Eye (tissue), 1 donor: ENCODE measurements at regions not wholly inside any gene's neighbourhood (a gene's known extent, or its start where the extent isn't known, plus 50 kb on each side); places are given as distances from the start of the nearest gene placed in this dataset.

ENCODE experiments used
- DNase-seq: peaks from one replicate; pipeline ENCODE4 v3.0.0-alpha.2; 2015

DNA sequence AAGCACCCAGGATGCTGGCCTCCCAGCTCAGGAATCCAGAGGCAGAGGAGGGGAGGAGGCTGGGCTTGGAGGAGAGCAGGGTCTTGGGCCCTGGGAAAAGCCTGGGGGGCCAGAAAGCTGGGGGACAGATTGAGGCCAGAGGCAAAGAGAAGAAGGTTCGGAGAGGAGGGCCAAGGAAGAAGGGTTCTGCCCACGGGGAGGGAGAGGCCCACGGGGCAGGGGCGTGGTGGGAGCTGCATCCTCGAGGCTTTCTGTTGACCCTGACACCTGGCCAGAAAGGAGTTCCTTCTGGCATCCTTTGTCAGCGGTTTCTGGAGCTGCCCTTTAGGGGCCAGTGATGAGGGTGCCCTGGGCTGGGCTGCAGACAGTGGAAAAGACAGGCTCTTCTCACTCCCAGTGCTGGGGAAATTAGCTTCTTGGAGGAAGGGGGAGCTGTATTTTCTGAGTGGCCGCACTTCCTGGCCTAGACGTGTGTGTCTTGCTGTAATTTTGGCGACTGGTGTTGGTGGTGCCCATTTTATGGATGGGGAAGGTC lies 308.7 kb downstream of the SEC14L1 start:
- DNase-seq = no peak

DNA sequence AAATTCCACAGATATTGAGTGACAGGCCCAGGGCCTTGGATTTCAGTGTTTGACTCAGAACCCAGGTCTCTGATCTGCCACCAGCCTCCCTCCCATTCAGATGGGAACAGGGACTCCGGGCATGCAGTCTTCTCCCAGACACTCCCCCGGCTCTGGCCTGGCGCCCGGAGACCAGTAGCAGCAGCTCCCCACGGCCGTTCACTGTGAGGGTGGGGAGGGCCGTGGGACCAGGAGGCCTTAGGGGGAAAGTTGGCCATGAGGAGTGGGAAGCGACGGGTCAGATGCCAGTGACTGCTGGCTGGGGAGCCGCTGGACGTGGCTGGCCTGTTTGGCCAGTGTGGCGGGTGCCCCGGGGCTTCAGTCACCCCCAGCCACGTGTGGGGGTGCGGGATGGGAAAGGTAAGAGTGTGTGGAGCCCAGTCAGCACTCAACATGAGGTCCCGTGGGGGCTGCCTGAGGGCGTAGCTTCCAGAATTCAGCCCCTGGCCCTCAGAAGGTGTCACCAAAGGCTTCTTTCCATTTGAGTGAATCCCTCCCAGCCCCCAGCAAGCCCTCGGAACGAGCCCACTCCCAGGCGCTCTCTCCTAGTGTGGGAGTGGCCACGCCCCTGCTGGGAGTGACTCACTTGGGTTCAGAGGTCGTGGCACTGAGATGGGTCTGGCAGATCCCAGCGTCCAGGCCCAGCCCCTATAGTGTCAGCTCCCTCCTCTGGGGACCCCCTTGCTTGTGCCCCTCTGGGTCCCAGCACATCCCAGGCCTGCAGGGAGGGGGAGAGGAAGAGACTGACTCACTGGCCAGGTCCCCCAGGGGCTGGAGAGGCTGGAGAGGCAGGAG lies 309.4 kb downstream of the SEC14L1 start:
- DNase-seq = peak; percentile 89

DNA sequence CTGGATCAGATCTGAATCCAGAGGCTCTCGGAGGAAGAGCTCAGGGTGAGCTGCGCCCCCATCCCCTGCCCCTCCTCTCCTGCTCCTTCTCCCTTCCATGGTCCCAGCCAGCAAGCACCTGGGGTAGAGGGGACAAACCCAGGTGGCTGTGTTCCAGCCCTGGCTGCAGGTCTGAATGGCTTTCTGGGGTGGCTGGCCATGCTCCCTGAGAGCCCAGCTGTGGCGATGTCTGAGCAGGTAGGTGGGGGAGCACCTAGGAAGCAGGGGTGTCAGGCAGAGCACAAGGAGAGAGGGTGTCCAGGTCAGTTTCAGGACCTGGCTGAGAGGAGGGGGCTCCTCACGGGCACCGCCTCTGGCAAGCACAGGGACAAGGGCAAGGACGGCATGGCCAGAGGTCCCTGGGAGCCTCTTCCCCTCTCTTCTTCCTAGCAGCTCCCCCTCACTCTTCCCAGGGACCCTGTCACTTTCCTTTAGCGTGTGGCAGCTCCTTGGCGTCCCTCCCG lies 310.0 kb downstream of the SEC14L1 start:
- DNase-seq = no peak

DNA sequence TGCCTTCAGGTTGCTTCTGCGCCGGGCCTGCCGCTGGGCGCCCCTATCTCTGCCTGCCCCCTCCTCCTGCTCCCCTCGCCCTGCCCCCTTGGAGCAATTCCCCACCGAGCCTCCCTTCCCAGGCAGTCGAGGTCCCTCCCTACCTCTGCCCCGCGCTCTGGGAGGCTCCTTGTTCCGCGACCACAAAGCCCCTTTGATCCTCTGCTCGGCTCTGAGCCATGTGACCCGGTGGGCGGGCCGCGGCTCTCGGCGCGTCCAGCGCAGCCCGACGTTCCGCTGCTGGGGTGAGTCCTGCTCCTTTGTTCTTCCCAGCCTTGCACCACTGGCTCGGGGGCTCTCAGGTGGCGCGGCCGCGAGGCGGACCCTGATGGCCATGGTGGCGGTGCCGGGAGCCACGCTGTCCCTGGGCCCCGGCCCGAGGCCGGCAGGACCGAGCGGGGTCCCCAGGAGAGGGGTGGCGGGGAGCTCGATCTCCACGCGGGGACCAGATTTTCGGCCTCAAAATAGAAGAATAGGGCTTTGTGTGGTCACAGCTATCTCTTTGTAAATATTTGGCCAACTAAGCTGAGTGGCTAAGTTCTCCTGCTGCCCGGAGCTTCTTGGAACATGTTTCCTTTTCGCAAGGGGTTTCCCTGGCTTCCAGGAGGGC lies 310.6 kb downstream of the SEC14L1 start:
- peak; percentile 96 for DNase-seq

DNA sequence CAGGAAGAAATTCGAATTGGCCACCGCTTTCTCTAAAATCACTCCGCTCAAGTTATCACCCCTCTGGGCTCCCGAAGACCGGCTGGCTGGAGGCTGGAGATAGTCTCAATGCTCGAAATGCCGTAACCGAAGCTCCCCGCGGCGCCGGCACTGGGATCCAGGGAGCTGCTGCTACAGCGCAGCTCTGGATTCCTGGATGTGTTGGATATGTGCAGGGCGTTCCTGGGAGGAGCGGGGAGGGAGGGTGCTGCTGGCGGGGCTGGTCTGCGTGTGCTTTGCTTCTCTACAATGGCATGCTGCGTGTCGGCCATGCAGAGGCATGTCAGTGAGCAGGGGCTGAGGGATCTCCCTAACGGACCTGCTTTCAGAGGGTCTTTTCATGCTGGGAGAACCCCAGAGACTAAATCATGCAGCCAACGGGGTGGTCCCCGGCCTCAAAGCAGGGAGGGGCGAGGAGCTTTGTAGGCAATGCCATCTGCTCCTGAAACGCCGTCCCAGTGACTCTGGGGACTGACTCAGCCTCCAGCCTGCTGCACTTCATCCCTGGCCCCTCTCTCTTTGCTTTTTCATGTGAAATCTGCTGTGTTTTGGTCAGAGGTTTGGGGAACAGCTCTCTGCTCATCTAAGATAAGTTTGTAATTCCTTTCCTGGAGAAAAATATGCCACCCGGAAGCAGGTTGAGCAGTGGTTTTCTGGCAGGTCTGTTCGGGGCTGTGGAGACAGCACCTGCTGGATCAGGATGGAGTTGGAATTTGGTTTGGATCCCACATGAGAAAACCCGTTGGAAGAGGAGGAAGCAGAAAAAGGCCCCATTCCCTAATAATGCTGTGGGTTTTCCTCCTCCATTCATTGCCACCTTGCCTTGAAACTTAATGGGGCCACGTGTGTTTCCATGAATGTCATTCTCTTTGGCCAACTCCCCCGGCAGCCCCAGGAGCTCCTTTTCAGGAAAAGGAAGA lies 311.4 kb downstream of the SEC14L1 start:
- peak; percentile 93 for DNase-seq

DNA sequence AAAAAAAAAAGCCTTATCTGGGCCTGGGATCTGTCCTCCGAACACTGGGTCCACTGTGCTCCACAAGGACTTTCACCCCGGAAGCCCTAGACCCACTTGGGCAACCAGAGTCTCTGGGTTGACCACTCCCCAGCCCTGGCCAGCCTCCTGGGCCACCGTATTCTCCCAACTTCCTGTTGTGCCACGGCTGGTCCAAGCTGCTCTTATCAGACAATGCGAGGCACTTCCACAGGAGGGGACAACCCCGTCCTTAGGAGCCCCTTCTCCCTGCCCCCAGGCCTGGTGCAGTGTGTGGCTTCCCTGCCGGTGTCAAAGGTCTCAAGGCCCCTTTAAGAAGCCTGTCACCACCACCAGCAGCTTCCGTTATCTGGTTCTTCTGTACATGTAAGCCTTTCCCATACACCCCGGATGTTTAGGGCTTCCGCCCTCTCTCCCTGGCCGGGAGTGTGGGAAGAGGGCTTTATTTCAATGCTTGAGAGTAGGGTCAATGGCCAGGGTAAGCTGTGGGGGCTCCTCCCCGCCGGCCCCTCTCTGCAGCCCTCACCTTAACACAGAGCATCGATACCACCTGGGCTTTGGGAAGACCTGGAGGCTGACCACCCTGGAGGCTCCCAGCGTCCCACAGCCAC lies 313.0 kb downstream of the SEC14L1 start:
- DNase-seq = no peak

DNA sequence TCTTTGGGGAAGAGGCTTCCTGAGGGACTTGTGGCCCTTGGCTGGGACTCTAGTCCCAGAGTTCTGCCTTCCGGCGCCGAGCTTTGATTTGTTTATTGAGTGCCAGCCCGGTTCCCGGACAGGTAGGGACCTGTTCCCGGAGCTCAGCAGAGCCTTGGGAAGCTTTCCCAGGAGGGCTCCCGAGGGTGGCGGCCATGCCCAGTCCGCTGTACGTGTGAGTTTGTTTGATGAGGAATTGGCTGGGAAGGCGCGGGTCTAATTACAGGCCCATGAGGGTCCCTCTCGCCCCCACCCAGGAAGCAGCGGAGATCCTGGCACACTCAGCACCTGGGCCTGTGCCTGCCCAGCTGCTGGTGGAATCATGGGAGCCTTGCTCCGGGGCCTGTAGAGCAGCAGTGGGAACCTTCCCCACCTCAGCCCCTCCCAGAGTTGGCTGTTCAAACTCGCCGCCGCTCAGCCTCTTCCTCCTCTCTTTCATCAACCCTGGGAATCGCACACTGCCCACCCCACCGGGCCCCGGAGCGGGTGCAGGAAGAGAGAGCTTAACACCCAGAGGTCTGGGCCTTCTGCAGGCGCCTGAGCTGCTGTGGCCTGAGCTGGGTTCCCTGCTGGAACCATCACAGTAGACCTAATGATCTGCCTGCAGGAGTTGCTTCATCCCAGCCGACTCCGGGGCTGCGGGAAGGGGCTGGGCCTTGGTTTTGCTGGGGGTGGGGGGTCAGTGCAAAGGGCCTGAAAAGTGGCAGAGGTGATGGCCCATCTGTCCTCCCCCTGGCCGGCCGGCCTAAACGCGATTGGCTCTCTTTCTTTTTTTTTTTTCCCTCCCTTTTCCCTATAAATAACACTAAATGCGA lies 313.7 kb downstream of the SEC14L1 start:
- peak; percentile 49 for DNase-seq

DNA sequence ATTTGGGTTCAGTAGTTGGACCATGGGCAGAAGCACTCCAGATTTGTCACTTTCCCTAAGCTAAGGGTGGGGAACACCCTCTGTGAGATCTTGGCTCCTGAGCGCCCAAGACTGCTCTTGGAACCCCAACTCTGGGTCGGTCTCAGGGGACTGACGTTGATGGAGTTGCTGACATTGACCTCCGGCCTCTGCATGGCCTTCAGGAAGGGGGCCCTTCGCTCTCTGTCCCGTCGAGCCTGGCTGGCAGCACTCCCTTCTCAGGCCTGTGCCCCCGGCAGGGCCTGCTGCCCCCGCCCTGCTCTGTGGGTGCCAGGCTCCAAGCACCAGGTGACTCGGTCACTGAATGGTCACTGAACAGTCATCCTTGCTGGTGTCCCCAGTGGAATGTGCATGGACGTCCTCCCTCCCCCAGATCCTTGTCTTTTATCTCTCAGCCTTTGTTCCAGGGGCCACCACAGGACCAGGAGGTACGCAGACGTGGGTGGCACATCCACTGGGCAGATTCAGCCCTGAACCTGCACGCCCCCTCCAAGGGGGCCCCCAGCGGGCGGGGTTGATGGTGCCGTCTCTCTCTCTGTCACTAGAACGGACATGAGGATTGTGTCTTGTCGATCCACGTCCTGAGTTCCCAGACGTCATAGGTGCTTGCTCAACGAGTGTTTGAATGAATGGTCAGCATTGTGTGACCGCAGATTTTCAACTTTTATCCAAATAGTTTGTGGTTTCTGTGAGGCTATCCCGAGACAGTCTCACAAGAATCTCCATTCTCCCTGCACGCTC lies 314.5 kb downstream of the SEC14L1 start:
- no peak for DNase-seq

DNA sequence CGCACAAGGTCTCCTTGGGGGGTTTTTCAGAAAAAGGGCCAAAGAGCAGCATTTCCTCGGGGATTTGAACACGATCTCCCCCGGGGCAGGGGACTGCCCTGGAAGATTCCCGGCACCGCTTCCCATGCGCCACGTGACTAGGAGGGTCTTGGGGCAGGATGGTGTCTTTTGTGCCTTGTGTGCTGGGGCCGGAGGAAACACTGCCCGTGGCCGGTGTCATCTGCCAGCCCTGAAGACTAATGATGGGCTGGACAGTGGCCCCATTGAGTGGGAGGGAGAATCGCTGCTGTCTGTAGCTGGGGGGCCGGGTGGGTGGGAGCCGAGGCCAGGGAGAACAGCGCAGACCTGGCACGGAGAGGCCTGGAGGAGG lies 315.1 kb downstream of the SEC14L1 start:
- no peak for DNase-seq

DNA sequence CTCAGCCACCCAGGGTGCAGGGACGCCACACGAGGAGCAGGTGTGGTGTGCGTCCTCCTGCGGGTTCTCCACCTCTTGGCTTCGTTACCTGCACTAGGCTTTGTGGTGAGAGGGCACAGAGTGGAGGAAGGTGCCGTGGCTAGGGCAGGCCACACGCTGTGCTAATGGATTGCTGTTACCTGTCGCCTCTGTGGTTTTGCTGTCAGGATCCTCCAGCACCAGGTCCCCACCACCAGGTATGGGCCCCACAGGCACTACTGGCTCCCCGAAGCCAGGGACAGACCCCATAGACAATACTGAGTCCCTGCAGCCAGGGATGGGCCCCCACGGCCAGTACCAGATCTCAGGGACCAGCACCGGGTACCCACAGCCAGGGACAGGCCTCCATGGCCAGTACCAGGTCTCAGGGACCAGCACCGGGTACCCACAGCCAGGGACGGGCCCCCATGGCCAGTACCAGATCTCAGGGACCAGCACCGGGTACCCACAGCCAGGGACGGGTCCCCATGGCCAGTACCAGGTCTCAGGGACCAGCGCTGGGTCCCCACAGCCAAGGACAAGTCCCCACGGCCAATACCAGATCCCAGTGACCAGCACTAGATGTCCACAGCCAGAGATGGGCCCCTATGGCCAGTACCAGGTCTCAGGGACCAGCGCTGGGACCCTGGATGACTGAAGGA lies 315.6 kb downstream of the SEC14L1 start:
- no peak for DNase-seq

DNA sequence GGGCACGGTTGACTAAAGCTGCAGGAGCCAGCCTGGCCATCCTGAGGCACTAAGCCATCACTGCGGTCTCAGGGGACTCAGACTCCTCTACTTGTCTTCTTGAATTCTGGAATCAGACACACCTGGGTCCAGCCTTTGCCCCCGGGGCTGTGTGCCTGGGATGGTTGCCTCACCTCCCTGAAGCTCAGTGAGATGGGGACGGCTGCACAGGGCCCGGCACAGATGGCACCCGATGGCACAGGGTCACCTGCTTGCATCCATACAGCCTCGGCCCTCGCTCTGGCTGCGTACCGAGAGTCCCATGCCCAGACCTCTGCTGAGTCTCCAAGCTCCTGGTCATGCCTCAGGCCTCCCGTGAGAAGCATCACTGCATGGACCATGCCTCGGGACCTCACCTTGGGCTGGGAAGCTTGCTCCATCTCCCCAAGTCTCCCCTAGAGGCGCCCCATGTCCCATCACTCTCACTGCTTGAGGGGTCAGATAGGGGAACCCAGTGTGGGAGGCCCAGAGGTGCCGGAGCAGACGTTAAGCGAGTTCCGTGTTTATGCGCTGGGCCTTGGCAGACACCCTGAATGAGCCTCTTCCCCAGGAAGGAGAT lies 316.3 kb downstream of the SEC14L1 start:
- DNase-seq = no peak

DNA sequence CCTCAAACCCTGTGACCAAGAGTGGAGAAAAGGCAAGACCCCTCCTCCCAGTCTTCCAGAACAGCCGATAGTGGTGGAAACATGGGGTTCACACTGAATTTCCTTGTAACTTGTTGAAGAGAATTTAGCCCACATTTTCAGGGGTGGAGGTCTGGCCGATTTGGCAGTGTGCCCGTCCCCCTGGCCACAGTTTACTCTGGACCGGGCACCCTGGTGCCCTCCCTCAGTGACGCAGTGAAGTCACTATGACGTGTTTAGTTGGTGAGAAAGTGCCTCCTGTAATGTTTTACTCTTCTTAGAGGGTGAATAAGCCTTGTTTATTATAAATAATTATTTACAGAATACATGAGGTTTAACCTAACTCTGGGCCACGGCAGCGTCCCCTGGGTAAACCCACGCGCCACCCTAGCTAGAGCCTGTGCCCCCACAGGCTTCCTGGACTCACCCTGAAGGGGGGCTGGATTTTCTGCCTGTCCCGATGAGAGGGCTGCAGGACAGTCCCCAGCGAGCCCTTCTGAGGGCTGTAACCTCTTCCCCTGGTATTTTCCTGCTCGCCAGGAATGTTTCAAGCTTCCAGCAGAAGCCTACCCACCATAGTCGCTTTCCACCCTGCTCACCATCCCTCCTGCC lies 316.9 kb downstream of the SEC14L1 start:
- DNase-seq = no peak

DNA sequence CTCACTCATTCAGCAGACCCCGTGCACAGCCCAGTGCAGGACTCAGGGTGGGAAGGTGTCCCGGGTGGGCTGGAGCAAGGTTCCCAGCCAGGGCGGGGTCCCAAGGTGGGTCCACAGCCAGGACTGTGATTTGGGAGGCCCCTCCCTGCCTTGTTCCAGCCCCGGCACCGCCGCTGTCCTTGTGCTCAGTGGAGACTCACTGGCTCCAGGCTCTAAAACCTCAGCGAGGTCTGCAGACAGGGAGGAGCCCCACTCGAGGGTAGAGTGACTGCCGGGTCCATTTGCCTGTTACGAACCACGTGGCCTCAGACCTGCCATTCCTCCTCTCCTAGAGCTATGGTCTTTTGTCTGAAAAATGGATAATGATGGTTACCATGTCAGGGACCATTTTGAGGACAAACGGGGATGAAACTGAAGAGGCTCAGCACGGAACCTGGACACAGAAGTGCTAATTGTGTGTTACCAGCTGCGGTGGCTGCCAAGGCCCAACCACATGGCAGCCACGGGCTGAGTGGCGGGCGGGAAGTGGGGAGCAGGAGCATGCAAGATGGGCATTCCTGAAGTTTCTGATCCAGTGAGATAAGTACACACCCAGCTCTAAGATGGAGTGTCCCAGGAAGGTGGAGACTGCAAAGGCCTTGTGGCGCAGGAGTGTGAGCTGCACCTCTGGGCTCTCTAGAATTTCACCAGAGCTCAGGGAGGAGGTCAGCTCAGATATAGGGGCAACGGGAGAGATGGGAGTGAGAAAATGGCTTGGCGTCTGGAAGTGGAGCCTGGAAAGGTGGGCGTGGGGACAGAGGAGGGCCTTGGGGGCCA lies 317.6 kb downstream of the SEC14L1 start:
- no peak for DNase-seq

DNA sequence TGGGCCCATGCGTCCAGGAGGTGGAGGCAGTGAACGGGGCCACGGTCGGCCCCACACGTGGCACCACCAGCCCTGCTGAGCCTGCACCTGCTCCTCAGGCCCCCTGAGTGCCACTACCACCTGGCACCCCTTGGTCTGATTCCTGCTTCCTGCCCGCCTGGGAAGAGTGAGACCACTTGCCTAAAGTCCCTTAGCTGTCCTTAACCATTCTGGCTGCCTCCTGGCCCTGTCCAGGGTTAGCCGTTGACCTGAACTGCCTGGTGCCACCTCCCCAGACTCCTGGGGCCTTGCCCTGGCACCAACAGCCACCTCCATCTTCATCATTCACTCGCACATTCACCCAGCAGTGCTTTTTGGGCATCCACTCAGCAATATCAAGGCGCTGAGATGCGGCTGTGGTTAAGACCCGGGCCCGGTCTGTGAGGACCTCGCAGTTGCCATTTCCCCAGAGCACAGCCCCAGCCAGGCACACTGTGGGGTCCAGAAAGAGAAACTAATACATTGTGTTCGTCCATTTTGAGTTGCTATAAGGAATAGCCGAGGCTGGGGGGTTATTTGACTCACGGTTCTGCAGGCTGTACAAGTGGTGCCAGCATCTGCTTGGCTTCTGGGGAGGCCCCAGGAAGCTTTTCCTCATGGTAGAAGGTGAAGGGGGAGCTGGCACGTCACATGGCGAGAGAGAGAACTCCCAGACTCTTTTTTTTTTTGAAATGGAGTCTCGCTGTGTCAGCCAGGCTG lies 318.4 kb downstream of the SEC14L1 start:
- DNase-seq = no peak

DNA sequence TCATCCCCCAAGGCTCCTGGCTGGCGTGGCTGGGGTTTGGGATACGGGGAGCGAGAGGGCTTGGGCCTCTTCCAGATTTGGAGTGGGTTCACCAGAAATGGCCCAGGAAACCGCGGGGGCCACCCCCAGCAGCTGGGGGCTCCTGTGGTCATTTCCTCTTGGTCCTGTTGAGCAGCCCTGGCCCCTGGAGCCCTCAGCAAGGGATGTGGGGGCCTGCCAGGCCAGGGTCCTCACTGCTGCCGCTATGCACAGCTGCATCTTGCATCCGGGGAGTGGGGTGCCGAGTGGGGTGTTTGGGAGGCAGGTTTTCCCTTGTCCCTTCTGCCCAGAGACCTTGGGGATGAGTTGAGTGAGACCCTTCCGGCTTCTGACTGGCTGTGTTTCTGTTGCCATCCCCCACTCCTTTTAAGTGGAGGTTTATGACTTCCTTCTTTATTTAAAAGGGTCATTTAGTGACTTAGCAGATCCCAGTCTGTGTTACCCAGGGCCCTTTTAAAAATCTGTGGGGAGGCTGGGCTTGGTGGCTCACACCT lies 319.8 kb downstream of the SEC14L1 start:
- no peak for DNase-seq

DNA sequence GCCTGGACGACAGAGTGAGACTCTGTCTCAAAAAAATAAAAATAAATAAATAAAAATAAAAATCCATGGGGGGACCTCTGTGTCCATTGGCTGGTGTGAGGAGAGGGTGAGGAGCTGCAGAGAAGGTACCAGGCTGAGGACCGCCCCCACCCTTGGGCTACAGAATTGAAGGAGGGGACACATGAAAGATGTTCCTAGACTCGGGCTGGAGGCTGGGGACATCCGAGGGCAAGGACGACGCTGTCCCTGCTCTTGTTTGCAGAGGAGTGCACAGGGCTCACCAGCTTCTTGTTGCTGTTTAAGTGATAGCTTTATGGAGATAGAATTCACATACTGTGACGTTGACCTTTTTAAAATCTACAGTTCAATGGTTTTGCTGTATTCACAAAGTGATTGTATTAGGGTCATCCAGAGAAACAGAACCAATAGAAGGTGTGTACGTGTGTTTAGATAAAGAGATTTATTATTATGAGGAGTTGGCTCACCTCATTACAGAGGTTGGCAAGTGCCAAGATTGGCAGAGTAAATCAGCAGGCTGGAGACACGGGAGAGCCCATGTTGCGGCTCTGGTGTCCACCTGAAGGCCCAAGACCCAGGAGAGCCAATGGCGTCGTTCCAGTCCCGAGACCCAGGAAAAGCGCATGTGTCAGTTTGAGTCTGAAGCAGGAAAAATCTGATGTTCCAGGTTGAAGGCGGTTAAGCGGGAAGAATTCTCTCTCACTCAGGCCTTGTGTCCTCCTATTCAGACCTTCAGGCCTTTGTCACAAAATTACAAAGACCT lies 320.7 kb downstream of the SEC14L1 start:
- peak; percentile 48 for DNase-seq
